ENCODE measurements at regions not wholly inside any gene's neighbourhood (a gene's known extent, or its start where the extent isn't known, plus 50 kb on each side); places are given as distances from the start of the nearest gene placed in this dataset.

- TF ChIP-seq SIN3A (IDR thresholded peaks at IDR 0.05; ENCODE audit: borderline replicate concordance, insufficient read depth, low read length) (no peak), REST (IDR thresholded peaks at IDR 0.05; ENCODE audit: insufficient read depth in 1 of 2, low read depth in 2 of 2, low read length in 2 of 2) (no peak), POLR2AphosphoS5 (IDR thresholded peaks at IDR 0.05; ENCODE audit: low read depth, low read length) (no peak), TAF1 (IDR thresholded peaks at IDR 0.05; ENCODE audit: borderline replicate concordance, insufficient read depth, low read length) (no peak)
These were observed 493.4 kb upstream of the EYS start for GRCh38 chr6:66200390-66200789.
